Panc1 (cell line): ENCODE measurements at regions not wholly inside any gene's neighbourhood (a gene's known extent, or its start where the extent isn't known, plus 50 kb on each side); places are given as distances from the start of the nearest gene placed in this dataset.

ENCODE experiments used
- POLR2AphosphoS5 ChIP-seq: IDR thresholded peaks from 2 replicates; pipeline ENCODE4 v1.6.1; 2012; ENCODE audit warnings: mild to moderate bottlenecking, low read depth, low read length, moderate library complexity
- SIN3A ChIP-seq: IDR thresholded peaks from 2 replicates; pipeline ENCODE4 v1.6.1; 2012; ENCODE audit warnings: low read depth, mild to moderate bottlenecking, low read length, moderate library complexity, borderline replicate concordance; ENCODE audit not compliant: insufficient read depth
- TCF7L2 ChIP-seq: IDR thresholded peaks from 2 replicates; pipeline ENCODE4 v1.6.1; 2011; ENCODE audit warnings: mild to moderate bottlenecking, low read depth, low read length, inconsistent platforms
- TF ChIP-seq, protein P1 (sequence below): fragments of 450-650 bp; IDR thresholded peaks from 2 replicates; pipeline ENCODE4 v1.5.1; 2017; ENCODE audit warnings: mild to moderate bottlenecking

DNA sequence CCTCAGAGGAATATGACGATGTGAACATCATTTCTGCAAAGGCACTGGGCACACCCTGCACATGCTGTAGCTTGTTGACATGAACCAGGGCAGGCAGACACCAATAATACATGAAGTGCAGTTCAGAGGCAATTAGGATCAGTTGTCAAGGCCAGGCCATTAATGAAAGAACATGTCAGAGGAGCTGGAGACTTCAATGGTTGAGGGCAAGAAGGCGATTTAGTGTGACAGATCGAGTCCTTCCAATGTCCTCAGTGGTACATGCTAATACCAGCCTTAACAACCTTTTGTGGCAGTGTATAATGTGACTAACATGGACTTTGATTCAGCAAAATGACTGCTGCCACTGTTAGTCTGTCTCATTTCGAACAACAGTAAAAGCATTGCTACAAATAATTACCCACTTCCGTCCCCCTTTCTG, 205.2 kb upstream of the NANOGP8 start:
- TF ChIP-seq, protein P1, sequence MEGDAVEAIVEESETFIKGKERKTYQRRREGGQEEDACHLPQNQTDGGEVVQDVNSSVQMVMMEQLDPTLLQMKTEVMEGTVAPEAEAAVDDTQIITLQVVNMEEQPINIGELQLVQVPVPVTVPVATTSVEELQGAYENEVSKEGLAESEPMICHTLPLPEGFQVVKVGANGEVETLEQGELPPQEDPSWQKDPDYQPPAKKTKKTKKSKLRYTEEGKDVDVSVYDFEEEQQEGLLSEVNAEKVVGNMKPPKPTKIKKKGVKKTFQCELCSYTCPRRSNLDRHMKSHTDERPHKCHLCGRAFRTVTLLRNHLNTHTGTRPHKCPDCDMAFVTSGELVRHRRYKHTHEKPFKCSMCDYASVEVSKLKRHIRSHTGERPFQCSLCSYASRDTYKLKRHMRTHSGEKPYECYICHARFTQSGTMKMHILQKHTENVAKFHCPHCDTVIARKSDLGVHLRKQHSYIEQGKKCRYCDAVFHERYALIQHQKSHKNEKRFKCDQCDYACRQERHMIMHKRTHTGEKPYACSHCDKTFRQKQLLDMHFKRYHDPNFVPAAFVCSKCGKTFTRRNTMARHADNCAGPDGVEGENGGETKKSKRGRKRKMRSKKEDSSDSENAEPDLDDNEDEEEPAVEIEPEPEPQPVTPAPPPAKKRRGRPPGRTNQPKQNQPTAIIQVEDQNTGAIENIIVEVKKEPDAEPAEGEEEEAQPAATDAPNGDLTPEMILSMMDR = no peak
- TF ChIP-seq SIN3A = no peak
- TF ChIP-seq TCF7L2 = no peak
- no peak for TF ChIP-seq POLR2AphosphoS5
